ENCODE measurements at regions not wholly inside any gene's neighbourhood (a gene's known extent, or its start where the extent isn't known, plus 50 kb on each side); places are given as distances from the start of the nearest gene placed in this dataset.

- DNase-seq (ENCODE audit: low spot score) = no peak
Observed at GRCh38 chr7:116446212-116446855, 53.2 kb upstream of the CAV2 start.

GRCh38 chr7:116447436-116447835 lies 52.1 kb upstream of the CAV2 start:
- DNase-seq (ENCODE audit: low spot score) = no peak

- DNase-seq (ENCODE audit: low spot score) = no peak
Observed at GRCh38 chr7:116447966-116448839, 51.3 kb upstream of the CAV2 start.

- DNase-seq (ENCODE audit: low spot score) = no peak
Observed at GRCh38 chr7:116449441-116449840, 50.1 kb upstream of the CAV2 start.

Measured in H4 (cell line).